ENCODE measurements at regions not wholly inside any gene's neighbourhood (a gene's known extent, or its start where the extent isn't known, plus 50 kb on each side); places are given as distances from the start of the nearest gene placed in this dataset.

GRCh38 chr2:147378403-147378802 lies 466.4 kb upstream of the ACVR2A start:
- Histone ChIP-seq H3K27me3 (no peaks in the 10 kb centered on the region), H3K9me3 (no peaks in the 10 kb centered on the region), H3K36me3 (no peaks in the 10 kb centered on the region), H3K27ac (no peak overlapping the region), H3K4me1 (no peaks in the 10 kb centered on the region), H3K4me3 (replicated peaks in 1 of 3) (no peak overlapping the region)
- DNase-seq: no peak
- 86 to 88% methylated on average over 1 of the region's 1 CpG for WGBS, 2 donors
- intact Hi-C loops (cut with DNase I): no loop called here
- TF ChIP-seq POLR2A (IDR thresholded peaks at IDR 0.05) (no peak), CTCF (IDR thresholded peaks at IDR 0.05) (no peak)

- Histone ChIP-seq H3K9me3 (no peaks in the 10 kb centered on the region), H3K27ac (no peak overlapping the region), H3K4me3 (replicated peaks in 1 of 3) (no peak overlapping the region), H3K36me3 (no peaks in the 10 kb centered on the region), H3K4me1 (no peaks in the 10 kb centered on the region), H3K27me3 (no peaks in the 10 kb centered on the region)
- TF ChIP-seq POLR2A (IDR thresholded peaks at IDR 0.05) (no peak), CTCF (IDR thresholded peaks at IDR 0.05) (no peak)
- WGBS, 2 donors: 41 to 59% methylated on average over 1 of the region's 1 CpG
- no peak for DNase-seq
- intact Hi-C loops (cut with DNase I): no loop called here
Measured at GRCh38 chr2:147375073-147375472, 469.8 kb upstream of the ACVR2A start.

- no peaks in the 10 kb centered on the region for H3K4me1 ChIP-seq
- H3K36me3 ChIP-seq: no peaks in the 10 kb centered on the region
- no peak for TF ChIP-seq CTCF (IDR thresholded peaks at IDR 0.05)
- TF ChIP-seq POLR2A (IDR thresholded peaks at IDR 0.05): no peak
- no peak for DNase-seq
- no peaks in the 10 kb centered on the region for H3K27me3 ChIP-seq
- no peaks in the 10 kb centered on the region for H3K9me3 ChIP-seq
- intact Hi-C loops (cut with DNase I): no loop called here
- no peak overlapping the region for H3K4me3 ChIP-seq (replicated peaks in 1 of 3)
- H3K27ac ChIP-seq: no peak overlapping the region
Measured at GRCh38 chr2:147374423-147374811, 470.4 kb upstream of the ACVR2A start.

- 74 to 80% methylated on average over 3 of the region's 3 CpGs for WGBS, 2 donors
- Histone ChIP-seq H3K4me1 (no peaks in the 10 kb centered on the region), H3K4me3 (replicated peaks in 1 of 3) (no peak overlapping the region), H3K9me3 (no peaks in the 10 kb centered on the region), H3K27me3 (no peaks in the 10 kb centered on the region), H3K27ac (no peak overlapping the region), H3K36me3 (no peaks in the 10 kb centered on the region)
- TF ChIP-seq POLR2A (IDR thresholded peaks at IDR 0.05): no peak
- no peak for TF ChIP-seq CTCF (IDR thresholded peaks at IDR 0.05)
- intact Hi-C loops (cut with DNase I): no loop called here
- DNase-seq: no peak
Measured at GRCh38 chr2:147373800-147374422, 470.9 kb upstream of the ACVR2A start.

- TF ChIP-seq CTCF (IDR thresholded peaks at IDR 0.05) (no peak), POLR2A (IDR thresholded peaks at IDR 0.05) (no peak)
- Histone ChIP-seq H3K4me1 (no peaks in the 10 kb centered on the region), H3K36me3 (no peaks in the 10 kb centered on the region), H3K4me3 (replicated peaks in 1 of 3) (no peak overlapping the region), H3K9me3 (no peaks in the 10 kb centered on the region), H3K27ac (no peak overlapping the region), H3K27me3 (no peaks in the 10 kb centered on the region)
- DNase-seq: no peak
- intact Hi-C loops (cut with DNase I): no loop called here
Measured at GRCh38 chr2:147368306-147368705, 476.5 kb upstream of the ACVR2A start.
